H9 (cell line): ENCODE measurements at regions not wholly inside any gene's neighbourhood (a gene's known extent, or its start where the extent isn't known, plus 50 kb on each side); places are given as distances from the start of the nearest gene placed in this dataset.

ENCODE experiments used
- DNase-seq: peaks from one replicate; pipeline ENCODE4 v3.0.0-alpha.2; 2017
- H2AFZ ChIP-seq: one replicate; pipeline ENCODE4 v1.6.1; 2013; ENCODE audit warnings: mild to moderate bottlenecking, low read length, control low read depth, moderate library complexity
- H2AK5ac ChIP-seq: 2 replicates; pipeline ENCODE4 v1.6.1; 2013; ENCODE audit warnings: low read length, control low read depth, mixed read lengths; ENCODE audit not compliant: insufficient read length
- H2BK120ac ChIP-seq: one replicate; pipeline ENCODE4 v1.6.1; 2013; ENCODE audit warnings: low read depth, mild to moderate bottlenecking, low read length, control low read depth, inconsistent platforms; ENCODE audit not compliant: poor library complexity, severe bottlenecking
- H2BK12ac ChIP-seq: 2 replicates; pipeline ENCODE4 v1.6.1; 2013; ENCODE audit warnings: low read length, control low read depth, mixed read lengths, low read depth; ENCODE audit not compliant: insufficient read length
- H2BK15ac ChIP-seq: 2 replicates; pipeline ENCODE4 v1.6.1; 2013; ENCODE audit warnings: low read depth, low read length, control low read depth
- H2BK20ac ChIP-seq: one replicate; pipeline ENCODE4 v1.6.1; 2013; ENCODE audit warnings: low read depth, mild to moderate bottlenecking, low read length, control low read depth, inconsistent platforms; ENCODE audit not compliant: poor library complexity, severe bottlenecking
- H2BK5ac ChIP-seq: 2 replicates; pipeline ENCODE4 v1.6.1; 2013; ENCODE audit warnings: low read length, control low read depth, mixed read lengths; ENCODE audit not compliant: insufficient read length
- H3K14ac ChIP-seq: 2 replicates; pipeline ENCODE4 v1.6.1; 2013; ENCODE audit warnings: low read length, control low read depth; ENCODE audit not compliant: insufficient read depth
- H3K18ac ChIP-seq: 2 replicates; pipeline ENCODE4 v1.6.1; 2013; ENCODE audit warnings: low read depth, mild to moderate bottlenecking, mixed read lengths, low read length, control low read depth; ENCODE audit not compliant: insufficient read length
- H3K23ac ChIP-seq: 2 replicates; pipeline ENCODE4 v1.6.1; 2013; ENCODE audit warnings: low read length, control low read depth, mixed read lengths, low read depth; ENCODE audit not compliant: insufficient read length
- H3K23me2 ChIP-seq: 2 replicates; pipeline ENCODE4 v1.6.1; 2013; ENCODE audit warnings: low read depth, mild to moderate bottlenecking, mixed read lengths, low read length, control low read depth; ENCODE audit not compliant: insufficient read length, poor library complexity, severe bottlenecking
- H3K27ac ChIP-seq: 2 replicates; pipeline ENCODE4 v1.5.1; 2013; ENCODE audit warnings: low read length, control low read depth, mixed read lengths, low read depth; ENCODE audit not compliant: insufficient read length
- H3K27me3 ChIP-seq: 2 replicates; pipeline ENCODE4 v1.6.1; 2013; ENCODE audit warnings: low read length, control low read depth, inconsistent platforms; ENCODE audit not compliant: insufficient read depth
- H3K4ac ChIP-seq: 2 replicates; pipeline ENCODE4 v1.6.1; 2013; ENCODE audit warnings: low read depth, mild to moderate bottlenecking, control low read depth, inconsistent platforms, low read length, moderate library complexity
- H3K4me1 ChIP-seq: 2 replicates; pipeline ENCODE4 v1.6.1; 2013; ENCODE audit warnings: low read length, control low read depth, inconsistent platforms; ENCODE audit not compliant: insufficient read depth
- H3K4me2 ChIP-seq: 2 replicates; pipeline ENCODE4 v1.6.1; 2013; ENCODE audit warnings: low read length, control low read depth, mixed read lengths; ENCODE audit not compliant: insufficient read length, insufficient read depth
- H3K56ac ChIP-seq: 2 replicates; pipeline ENCODE4 v1.6.1; 2013; ENCODE audit warnings: low read depth, mild to moderate bottlenecking, mixed read lengths, low read length, control low read depth; ENCODE audit not compliant: insufficient read length
- H3K79me1 ChIP-seq: 2 replicates; pipeline ENCODE4 v1.6.1; 2013; ENCODE audit warnings: low read depth, mild to moderate bottlenecking, moderate library complexity, low read length, control low read depth, inconsistent platforms; ENCODE audit not compliant: insufficient read depth, poor library complexity, severe bottlenecking
- H3K79me2 ChIP-seq: 2 replicates; pipeline ENCODE4 v1.6.1; 2013; ENCODE audit warnings: low read length, control low read depth, inconsistent platforms; ENCODE audit not compliant: insufficient read depth
- H3K9ac ChIP-seq: 2 replicates; pipeline ENCODE4 v1.6.1; 2013; ENCODE audit warnings: low read length, control low read depth, mixed read lengths; ENCODE audit not compliant: insufficient read length; ENCODE audit errors: extremely low read depth
- H3K9me3 ChIP-seq: one replicate; pipeline ENCODE4 v1.6.1; 2013; ENCODE audit warnings: low read depth, low read length, inconsistent platforms; ENCODE audit not compliant: control insufficient read depth
- H3T11ph ChIP-seq: one replicate; pipeline ENCODE4 v1.6.1; 2013; ENCODE audit warnings: mild to moderate bottlenecking, low read length, control low read depth, inconsistent platforms
- H4K20me1 ChIP-seq: one replicate; pipeline ENCODE4 v1.6.1; 2013; ENCODE audit not compliant: control insufficient read depth, insufficient read length, insufficient read depth
- H4K5ac ChIP-seq: 2 replicates; pipeline ENCODE4 v1.6.1; 2013; ENCODE audit warnings: low read depth, mild to moderate bottlenecking, mixed read lengths, low read length, control low read depth; ENCODE audit not compliant: insufficient read length
- H4K8ac ChIP-seq: replicated peaks from 2 replicates; pipeline ENCODE4 v1.6.1; 2013; ENCODE audit warnings: low read length, control low read depth, mixed read lengths, low read depth; ENCODE audit not compliant: insufficient read length
- H4K91ac ChIP-seq: 2 replicates; pipeline ENCODE4 v1.6.1; 2013; ENCODE audit warnings: low read depth, mild to moderate bottlenecking, moderate library complexity, mixed read lengths, low read length, control low read depth; ENCODE audit not compliant: insufficient read length
- H3K27ac Mint-ChIP-seq, 3 experiments: 2 replicates in 2 of 3; 3 replicates in 1 of 3; pipeline ENCODE4 v1.8.0; 2020 to 2021; ENCODE audit warnings: mixed read lengths in 3 of 3, mild to moderate bottlenecking in 1 of 3, moderate library complexity in 1 of 3
- H3K27me3 Mint-ChIP-seq: 2 replicates; pipeline ENCODE4 v1.8.0; 2021; ENCODE audit warnings: low read depth, mild to moderate bottlenecking, moderate library complexity, mixed read lengths
- H3K36me3 Mint-ChIP-seq, 3 experiments: 2 replicates in 2 of 3; 3 replicates in 1 of 3; pipeline ENCODE4 v1.8.0; 2020 to 2021; ENCODE audit warnings: low read depth in 3 of 3, mixed read lengths in 3 of 3; ENCODE audit not compliant: insufficient read depth in 1 of 3
- H3K4me1 Mint-ChIP-seq, 2 experiments: 2 replicates each; pipeline ENCODE4 v1.8.0; 2020; ENCODE audit warnings: mixed read lengths in 2 of 2
- H3K4me3 Mint-ChIP-seq, 2 experiments: 2 replicates in 1 of 2; 3 replicates in 1 of 2; pipeline ENCODE4 v1.8.0; 2020 to 2021; ENCODE audit warnings: mild to moderate bottlenecking in 2 of 2, mixed read lengths in 2 of 2, moderate library complexity in 1 of 2
- H3K9me3 Mint-ChIP-seq, 2 experiments: 2 replicates in 1 of 2; 3 replicates in 1 of 2; pipeline ENCODE4 v1.8.0; 2020; ENCODE audit warnings: mild to moderate bottlenecking in 2 of 2, mixed read lengths in 2 of 2, moderate library complexity in 1 of 2
- WGBS: extraction: QIAGEN DNeasy Blood & Tissue Kit; methylation state at CpG from one replicate; pipeline ENCODE4 v1.1.7; 2013; ENCODE audit warnings: missing lambda C conversion rate, low lambda C conversion rate, mixed read lengths; ENCODE audit not compliant: insufficient read length; ENCODE audit errors: extremely low coverage; 5-methylcytosine and 5-hydroxymethylcytosine counted together
- TF ChIP-seq, protein P1 (sequence below): fragments of 200-600 bp; sonication (generic); conservative IDR thresholded peaks from 3 replicates; pipeline ENCODE4 v1.8.0; 2021; ENCODE audit warnings: antibody characterized with exemption, mild to moderate bottlenecking

DNA sequence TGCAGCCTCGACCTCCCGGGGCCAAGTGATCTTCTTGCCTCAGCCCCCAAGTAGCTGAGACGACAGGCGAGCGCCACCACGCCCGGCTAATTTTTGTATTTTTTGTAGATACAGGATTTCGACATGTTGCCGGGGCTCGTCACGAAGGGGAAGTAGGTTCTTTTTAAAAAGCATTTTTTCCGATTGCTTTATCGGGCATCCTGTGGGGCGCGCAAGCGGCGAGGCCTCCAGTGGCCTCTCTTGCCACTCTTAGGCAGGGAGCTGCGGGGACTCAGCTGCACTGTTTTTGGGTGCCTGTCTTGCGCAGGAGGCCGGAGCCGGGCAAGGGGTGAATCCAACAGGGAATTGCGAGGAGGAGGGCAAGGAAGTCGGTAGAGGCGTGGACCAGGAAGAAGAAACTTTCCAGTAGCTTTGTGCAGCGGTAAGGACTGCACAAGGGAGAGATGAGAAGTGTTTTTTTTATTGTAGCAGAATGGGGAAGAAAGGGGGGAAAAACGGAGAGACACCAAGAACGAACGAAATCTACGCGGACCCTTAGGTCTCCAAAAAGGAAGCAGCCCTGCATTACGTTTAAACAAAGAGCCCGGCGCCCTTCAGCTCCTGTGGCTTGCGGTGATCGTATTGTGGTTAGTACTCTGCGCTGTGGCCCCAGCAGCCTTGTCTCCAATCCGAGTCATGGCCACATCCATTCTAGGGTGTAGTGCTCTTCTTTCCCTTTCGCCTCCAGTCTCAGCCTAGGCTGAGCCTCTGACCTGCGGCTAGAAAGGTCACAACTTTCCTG is 164.8 kb downstream of the PPIAL4G start:
- no peak for DNase-seq
- Histone ChIP-seq H3K14ac (peak overlapping the region; percentile 76; the same call in 1 of the 2 replicates), H3K9me3 (no peaks in the 10 kb centered on the region), H3K27me3 (no peaks in the 10 kb centered on the region), H3K9ac (peak overlapping the region; percentile 57), H3K4ac (no peak overlapping the region), H3T11ph (no peak overlapping the region), H2BK120ac (no peak overlapping the region), H4K20me1 (no peaks in the 10 kb centered on the region), H2BK20ac (no peak overlapping the region), H2AK5ac (no peak overlapping the region), H2BK15ac (no peak overlapping the region), H3K56ac (no peak overlapping the region), H3K27ac (no peak overlapping the region), H4K91ac (no peak overlapping the region), H3K4me2 (peak overlapping the region; percentile 48), H4K5ac (no peak overlapping the region), H2AFZ (no peak overlapping the region), H4K8ac (no peak overlapping the region), H3K18ac (peak overlapping the region; percentile 39), H3K23me2 (peaks cover 15% of the 10 kb centered on the region), H3K79me1 (no peaks in the 10 kb centered on the region), H3K4me1 (no peaks in the 10 kb centered on the region), H3K23ac (no peak overlapping the region), H2BK12ac (no peak overlapping the region), H2BK5ac (no peak overlapping the region), H3K79me2 (no peaks in the 10 kb centered on the region)
- no peak overlapping the region; a peak in 2 of 7 replicates for H3K27ac Mint-ChIP-seq
- no peaks in the 10 kb centered on the region for H3K36me3 Mint-ChIP-seq
- peaks cover 5% of the 10 kb centered on the region in 2 experiments; a peak in 2 of 4 replicates for H3K4me1 Mint-ChIP-seq
- peak overlapping the region; percentile 60 to 77 for H3K4me3 Mint-ChIP-seq
- peaks cover 6% of the 10 kb centered on the region in 2 experiments; a peak in 2 of 5 replicates for H3K9me3 Mint-ChIP-seq
- TF ChIP-seq, protein P1, sequence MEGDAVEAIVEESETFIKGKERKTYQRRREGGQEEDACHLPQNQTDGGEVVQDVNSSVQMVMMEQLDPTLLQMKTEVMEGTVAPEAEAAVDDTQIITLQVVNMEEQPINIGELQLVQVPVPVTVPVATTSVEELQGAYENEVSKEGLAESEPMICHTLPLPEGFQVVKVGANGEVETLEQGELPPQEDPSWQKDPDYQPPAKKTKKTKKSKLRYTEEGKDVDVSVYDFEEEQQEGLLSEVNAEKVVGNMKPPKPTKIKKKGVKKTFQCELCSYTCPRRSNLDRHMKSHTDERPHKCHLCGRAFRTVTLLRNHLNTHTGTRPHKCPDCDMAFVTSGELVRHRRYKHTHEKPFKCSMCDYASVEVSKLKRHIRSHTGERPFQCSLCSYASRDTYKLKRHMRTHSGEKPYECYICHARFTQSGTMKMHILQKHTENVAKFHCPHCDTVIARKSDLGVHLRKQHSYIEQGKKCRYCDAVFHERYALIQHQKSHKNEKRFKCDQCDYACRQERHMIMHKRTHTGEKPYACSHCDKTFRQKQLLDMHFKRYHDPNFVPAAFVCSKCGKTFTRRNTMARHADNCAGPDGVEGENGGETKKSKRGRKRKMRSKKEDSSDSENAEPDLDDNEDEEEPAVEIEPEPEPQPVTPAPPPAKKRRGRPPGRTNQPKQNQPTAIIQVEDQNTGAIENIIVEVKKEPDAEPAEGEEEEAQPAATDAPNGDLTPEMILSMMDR: no peak
- WGBS: no CpG with 5 or more reads among the region's 39 CpGs
- peaks cover 23% of the 10 kb centered on the region for H3K27me3 Mint-ChIP-seq
